HL-60 (cell line): ENCODE measurements at regions not wholly inside any gene's neighbourhood (a gene's known extent, or its start where the extent isn't known, plus 50 kb on each side); places are given as distances from the start of the nearest gene placed in this dataset.

Experiments used
- GABPA ChIP-seq: IDR thresholded peaks from 2 replicates; pipeline ENCODE4 v1.6.1; 2012; ENCODE audit warnings: low read depth
- TF ChIP-seq, protein P1 (sequence below): IDR thresholded peaks from one replicate; pipeline ENCODE4 v1.5.1; 2011; ENCODE audit warnings: low read length, control low read depth, inconsistent platforms; ENCODE audit not compliant: insufficient read depth

DNA sequence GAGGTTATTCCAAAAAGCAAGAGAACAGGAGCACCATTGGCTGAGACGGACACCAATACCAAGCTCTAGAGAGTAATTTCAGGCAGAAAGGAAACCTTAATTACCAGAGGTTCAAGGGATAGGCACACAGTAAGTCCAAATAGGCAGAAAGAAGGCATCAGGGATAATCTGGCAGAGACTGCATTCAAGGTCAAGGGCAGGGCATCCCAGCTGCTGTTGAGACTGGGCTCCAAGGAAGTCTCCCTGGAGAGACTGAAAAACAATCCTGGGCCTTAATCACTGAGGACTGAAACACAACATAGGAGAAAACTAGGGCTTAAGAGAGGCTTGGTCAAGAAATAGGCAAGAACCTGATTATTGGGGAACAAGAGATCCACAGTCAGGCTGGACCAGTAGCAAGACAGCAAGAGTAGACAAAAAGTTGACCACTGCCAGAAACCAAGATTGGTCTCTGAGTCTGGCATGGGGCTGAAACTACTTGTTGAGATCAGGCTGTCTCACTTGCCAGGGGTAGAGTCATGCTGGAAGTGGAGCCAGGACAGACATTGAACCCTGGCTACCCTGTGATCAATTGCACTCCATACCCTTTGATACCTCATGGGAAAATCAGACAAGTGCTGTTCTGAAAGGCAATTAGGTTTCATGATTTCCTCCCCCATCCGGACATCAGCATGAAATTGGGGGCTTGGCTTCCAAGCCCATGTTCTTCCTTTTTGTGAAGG, 193.2 kb upstream of the TNP1 start:
- TF ChIP-seq, protein P1, sequence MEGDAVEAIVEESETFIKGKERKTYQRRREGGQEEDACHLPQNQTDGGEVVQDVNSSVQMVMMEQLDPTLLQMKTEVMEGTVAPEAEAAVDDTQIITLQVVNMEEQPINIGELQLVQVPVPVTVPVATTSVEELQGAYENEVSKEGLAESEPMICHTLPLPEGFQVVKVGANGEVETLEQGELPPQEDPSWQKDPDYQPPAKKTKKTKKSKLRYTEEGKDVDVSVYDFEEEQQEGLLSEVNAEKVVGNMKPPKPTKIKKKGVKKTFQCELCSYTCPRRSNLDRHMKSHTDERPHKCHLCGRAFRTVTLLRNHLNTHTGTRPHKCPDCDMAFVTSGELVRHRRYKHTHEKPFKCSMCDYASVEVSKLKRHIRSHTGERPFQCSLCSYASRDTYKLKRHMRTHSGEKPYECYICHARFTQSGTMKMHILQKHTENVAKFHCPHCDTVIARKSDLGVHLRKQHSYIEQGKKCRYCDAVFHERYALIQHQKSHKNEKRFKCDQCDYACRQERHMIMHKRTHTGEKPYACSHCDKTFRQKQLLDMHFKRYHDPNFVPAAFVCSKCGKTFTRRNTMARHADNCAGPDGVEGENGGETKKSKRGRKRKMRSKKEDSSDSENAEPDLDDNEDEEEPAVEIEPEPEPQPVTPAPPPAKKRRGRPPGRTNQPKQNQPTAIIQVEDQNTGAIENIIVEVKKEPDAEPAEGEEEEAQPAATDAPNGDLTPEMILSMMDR = no peak
- no peak for TF ChIP-seq GABPA
